ENCODE measurements at regions not wholly inside any gene's neighbourhood (a gene's known extent, or its start where the extent isn't known, plus 50 kb on each side); places are given as distances from the start of the nearest gene placed in this dataset.

DNA sequence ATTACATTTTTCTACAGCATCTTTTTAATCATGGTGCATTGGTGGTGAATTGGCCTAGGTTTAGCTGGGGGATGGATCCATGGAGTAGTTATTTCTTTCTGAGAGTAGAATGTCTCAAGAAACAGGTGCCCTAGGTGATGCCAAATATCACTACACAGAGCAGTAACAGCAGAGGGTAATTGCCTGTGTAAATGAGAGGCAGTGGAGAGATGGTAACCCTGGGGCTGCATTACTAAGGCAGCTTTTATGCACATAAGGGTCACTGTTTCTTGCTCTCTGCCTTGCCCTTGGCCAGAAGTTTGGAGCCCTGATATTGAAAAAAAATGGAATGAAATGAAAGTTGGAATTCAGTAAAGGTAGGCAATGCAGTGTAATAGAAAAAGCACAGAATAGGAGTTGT is 604.0 kb downstream of the NOVA1 start:
- no peak overlapping the region for H3K4me3 ChIP-seq (replicated peaks; ENCODE audit: insufficient read depth, low read length)
- DNase-seq (ENCODE audit: low read depth in 1 of 2, low spot score in 1 of 2): no peak
- no peak overlapping the region for H3K27ac ChIP-seq (replicated peaks)
- TF ChIP-seq CTCF (IDR thresholded peaks at IDR 0.05; ENCODE audit: insufficient read depth, low read length) (no peak), SPI1 (IDR thresholded peaks at IDR 0.05; ENCODE audit: borderline replicate concordance, low read depth) (no peak), POLR2AphosphoS5 (IDR thresholded peaks at IDR 0.05; ENCODE audit: low read depth) (no peak), REST (IDR thresholded peaks at IDR 0.05; ENCODE audit: insufficient replicate concordance, low read depth) (no peak), GABPA (IDR thresholded peaks at IDR 0.05; ENCODE audit: low read depth) (no peak)
- H3K27me3 ChIP-seq (ENCODE audit: insufficient read depth, poor library complexity, severe bottlenecking): no peaks in the 10 kb centered on the region

- TF ChIP-seq GABPA (IDR thresholded peaks at IDR 0.05; ENCODE audit: low read depth): no peak
- TF ChIP-seq SPI1 (IDR thresholded peaks at IDR 0.05; ENCODE audit: borderline replicate concordance, low read depth): no peak
- TF ChIP-seq REST (IDR thresholded peaks at IDR 0.05; ENCODE audit: insufficient replicate concordance, low read depth): no peak
- TF ChIP-seq POLR2AphosphoS5 (IDR thresholded peaks at IDR 0.05; ENCODE audit: low read depth): no peak
- TF ChIP-seq CTCF (IDR thresholded peaks at IDR 0.05; ENCODE audit: insufficient read depth, low read length): no peak
Measured at GRCh38 chr14:25988536-25988935, 609.3 kb downstream of the NOVA1 start.

DNA sequence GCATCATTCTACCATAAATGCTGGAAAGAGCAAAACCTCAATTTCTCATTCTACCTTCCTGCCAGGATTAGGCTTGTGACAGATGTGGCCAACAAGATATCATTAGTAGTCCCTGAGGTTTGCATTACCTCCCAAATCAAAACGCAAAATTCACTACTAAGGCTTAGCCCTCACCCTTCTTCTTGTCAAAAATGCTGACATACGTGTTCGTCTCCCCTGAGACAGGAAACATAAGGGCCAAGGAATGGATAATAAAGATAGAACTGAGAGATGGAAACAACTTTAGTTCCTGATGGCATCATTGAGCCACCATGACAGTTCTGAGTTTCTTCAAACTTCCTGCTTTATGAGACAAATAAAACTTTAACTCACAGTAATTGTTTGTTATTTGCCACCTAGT is 642.1 kb downstream of the NOVA1 start:
- Histone ChIP-seq H3K27me3 (ENCODE audit: insufficient read depth, poor library complexity, severe bottlenecking) (no peaks in the 10 kb centered on the region), H3K4me3 (replicated peaks; ENCODE audit: insufficient read depth, low read length) (no peak overlapping the region), H3K27ac (replicated peaks) (no peak overlapping the region)
- no peak for TF ChIP-seq REST (IDR thresholded peaks at IDR 0.05; ENCODE audit: insufficient replicate concordance, low read depth)
- TF ChIP-seq GABPA (IDR thresholded peaks at IDR 0.05; ENCODE audit: low read depth): no peak
- TF ChIP-seq POLR2AphosphoS5 (IDR thresholded peaks at IDR 0.05; ENCODE audit: low read depth): no peak
- no peak for TF ChIP-seq CTCF (IDR thresholded peaks at IDR 0.05; ENCODE audit: insufficient read depth, low read length)
- TF ChIP-seq SPI1 (IDR thresholded peaks at IDR 0.05; ENCODE audit: borderline replicate concordance, low read depth): no peak
- no peak for DNase-seq (ENCODE audit: low read depth in 1 of 2, low spot score in 1 of 2)

More at GRCh38 chr14:25988536-25988935, 609.3 kb downstream of the NOVA1 start:
- DNase-seq (ENCODE audit: low read depth in 1 of 2, low spot score in 1 of 2): no peak
- H3K27ac ChIP-seq (replicated peaks): no peak overlapping the region
- H3K27me3 ChIP-seq (ENCODE audit: insufficient read depth, poor library complexity, severe bottlenecking): no peaks in the 10 kb centered on the region
- no peak overlapping the region for H3K4me3 ChIP-seq (replicated peaks; ENCODE audit: insufficient read depth, low read length)
